ENCODE measurements at regions not wholly inside any gene's neighbourhood (a gene's known extent, or its start where the extent isn't known, plus 50 kb on each side); places are given as distances from the start of the nearest gene placed in this dataset.

GRCh38 chr17:70606086-70606485 is 436.8 kb downstream of the KCNJ2 start:
- H3K27ac ChIP-seq (ENCODE audit: low read length), result no peak overlapping the region
- H3K4me3 ChIP-seq (ENCODE audit: low read depth in 2 of 2, low read length in 2 of 2), result no peak overlapping the region
- DNase-seq (ENCODE audit: low read depth, low spot score) (no peak), ATAC-seq (no peak)
- H3K36me3 ChIP-seq (ENCODE audit: control insufficient read depth, insufficient read depth, low read length), result no peaks in the 10 kb centered on the region
- in situ Hi-C loops (cut with HindIII; ENCODE audit: low pct_unique_long_range_greater_than_20kb, low sequenced_read_pairs), result no loop called here
- POLR2A ChIA-PET, result no interaction called here
- H3K27me3 ChIP-seq (ENCODE audit: control insufficient read depth, insufficient read depth, low read length), result 0 out of 2 replicates have a peak, but pooled peaks cover 4% of the 10 kb centered on the region
- TF ChIP-seq SIN3A (IDR thresholded peaks at IDR 0.05; ENCODE audit: borderline replicate concordance, insufficient read depth, low read depth, low read length) (no peak), TCF7L2 (IDR thresholded peaks at IDR 0.05; ENCODE audit: low read depth, low read length) (no peak), POLR2AphosphoS5 (IDR thresholded peaks at IDR 0.05; ENCODE audit: low read depth, low read length) (no peak), REST (IDR thresholded peaks at IDR 0.05; ENCODE audit: insufficient read depth in 1 of 2, low read depth in 2 of 2, low read length in 1 of 2) (no peak)
- TF ChIP-seq, protein P1, sequence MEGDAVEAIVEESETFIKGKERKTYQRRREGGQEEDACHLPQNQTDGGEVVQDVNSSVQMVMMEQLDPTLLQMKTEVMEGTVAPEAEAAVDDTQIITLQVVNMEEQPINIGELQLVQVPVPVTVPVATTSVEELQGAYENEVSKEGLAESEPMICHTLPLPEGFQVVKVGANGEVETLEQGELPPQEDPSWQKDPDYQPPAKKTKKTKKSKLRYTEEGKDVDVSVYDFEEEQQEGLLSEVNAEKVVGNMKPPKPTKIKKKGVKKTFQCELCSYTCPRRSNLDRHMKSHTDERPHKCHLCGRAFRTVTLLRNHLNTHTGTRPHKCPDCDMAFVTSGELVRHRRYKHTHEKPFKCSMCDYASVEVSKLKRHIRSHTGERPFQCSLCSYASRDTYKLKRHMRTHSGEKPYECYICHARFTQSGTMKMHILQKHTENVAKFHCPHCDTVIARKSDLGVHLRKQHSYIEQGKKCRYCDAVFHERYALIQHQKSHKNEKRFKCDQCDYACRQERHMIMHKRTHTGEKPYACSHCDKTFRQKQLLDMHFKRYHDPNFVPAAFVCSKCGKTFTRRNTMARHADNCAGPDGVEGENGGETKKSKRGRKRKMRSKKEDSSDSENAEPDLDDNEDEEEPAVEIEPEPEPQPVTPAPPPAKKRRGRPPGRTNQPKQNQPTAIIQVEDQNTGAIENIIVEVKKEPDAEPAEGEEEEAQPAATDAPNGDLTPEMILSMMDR (IDR thresholded peaks at IDR 0.05), result no peak
- BruUV-seq (replicated peaks), result no TSS peak
- H3K9me3 ChIP-seq (ENCODE audit: control insufficient read depth, insufficient read depth, low read depth, low read length), result no peaks in the 10 kb centered on the region
- intact Hi-C loops (cut with micrococcal nuclease; ENCODE audit: unreplicated experiment), result no loop called here
- CTCF ChIA-PET, result no interaction called here
- H3K4me1 ChIP-seq (ENCODE audit: control insufficient read depth, insufficient read depth, low read length), result no peaks in the 10 kb centered on the region

DNA sequence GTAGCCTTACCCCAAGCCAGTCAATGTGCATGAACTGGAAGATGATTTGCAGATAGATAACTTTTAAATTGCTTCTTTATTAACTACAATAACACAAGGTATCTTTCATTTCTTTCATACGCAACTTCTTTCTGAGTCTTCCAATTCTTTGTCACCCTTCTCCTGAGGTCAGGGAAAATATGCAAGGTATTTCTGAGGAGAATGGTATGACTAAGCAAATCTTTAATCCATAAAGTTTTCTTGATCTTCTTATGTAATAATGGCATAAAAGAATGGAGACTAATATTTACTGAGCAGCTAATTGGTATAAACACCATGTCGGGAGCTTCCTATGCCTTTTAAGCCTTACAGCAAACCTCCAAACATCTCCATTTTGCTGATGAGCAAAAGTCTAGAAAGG is 438.9 kb downstream of the KCNJ2 start:
- ATAC-seq (no peak), DNase-seq (ENCODE audit: low read depth, low spot score) (no peak)
- Histone ChIP-seq H3K36me3 (ENCODE audit: control insufficient read depth, insufficient read depth, low read length) (no peaks in the 10 kb centered on the region), H3K27ac (ENCODE audit: low read length) (no peak overlapping the region), H3K4me1 (ENCODE audit: control insufficient read depth, insufficient read depth, low read length) (no peaks in the 10 kb centered on the region), H3K4me3 (ENCODE audit: low read depth in 2 of 2, low read length in 2 of 2) (no peak overlapping the region), H3K9me3 (ENCODE audit: control insufficient read depth, insufficient read depth, low read depth, low read length) (no peaks in the 10 kb centered on the region), H3K27me3 (ENCODE audit: control insufficient read depth, insufficient read depth, low read length) (0 out of 2 replicates have a peak, but pooled peaks cover 4% of the 10 kb centered on the region)
- intact Hi-C loops (cut with micrococcal nuclease; ENCODE audit: unreplicated experiment) (no loop called here), in situ Hi-C loops (cut with HindIII; ENCODE audit: low pct_unique_long_range_greater_than_20kb, low sequenced_read_pairs) (no loop called here)
- TF ChIP-seq, protein P1 (IDR thresholded peaks at IDR 0.05), result no peak
- TF ChIP-seq REST (IDR thresholded peaks at IDR 0.05; ENCODE audit: insufficient read depth in 1 of 2, low read depth in 2 of 2, low read length in 1 of 2), result no peak
- POLR2A ChIA-PET, result no interaction called here
- no TSS peak for BruUV-seq (replicated peaks)
- CTCF ChIA-PET, result no interaction called here

All from Panc1 (cell line).